Trophoblast cell (in vitro differentiated cells and primary cell): ENCODE measurements at regions not wholly inside any gene's neighbourhood (a gene's known extent, or its start where the extent isn't known, plus 50 kb on each side); places are given as distances from the start of the nearest gene placed in this dataset.
"Not testable (repeated sequence)": the region's sequence is repeated elsewhere in the genome, so short reads cannot be mapped to it uniquely, and the experiment has no call there.

Source experiments
- DNase-seq, 2 donors: peaks; one replicate each; pipeline ENCODE4 v3.0.0-alpha.2; 2016
- H2AFZ ChIP-seq: 2 replicates; pipeline ENCODE4 v1.6.1; 2013; ENCODE audit warnings: low read length, moderate library complexity, mild to moderate bottlenecking; ENCODE audit not compliant: insufficient read depth, poor library complexity
- H2AK5ac ChIP-seq: 2 replicates; pipeline ENCODE4 v1.6.1; 2013; ENCODE audit warnings: mild to moderate bottlenecking, low read length
- H2BK120ac ChIP-seq: 2 replicates; pipeline ENCODE4 v1.6.1; 2013; ENCODE audit warnings: low read length, mild to moderate bottlenecking, moderate library complexity; ENCODE audit not compliant: insufficient read depth, poor library complexity
- H2BK12ac ChIP-seq: 2 replicates; pipeline ENCODE4 v1.6.1; 2013; ENCODE audit warnings: mild to moderate bottlenecking, low read length, moderate library complexity
- H2BK5ac ChIP-seq: 2 replicates; pipeline ENCODE4 v1.6.1; 2013; ENCODE audit warnings: low read length, low read depth, moderate library complexity, mild to moderate bottlenecking; ENCODE audit not compliant: poor library complexity
- H3K14ac ChIP-seq: 2 replicates; pipeline ENCODE4 v1.6.1; 2013; ENCODE audit warnings: mild to moderate bottlenecking, low read length
- H3K18ac ChIP-seq: 2 replicates; pipeline ENCODE4 v1.6.1; 2013; ENCODE audit warnings: mild to moderate bottlenecking, low read length
- H3K23ac ChIP-seq: 2 replicates; pipeline ENCODE4 v1.6.1; 2013; ENCODE audit warnings: low read length
- H3K27ac ChIP-seq: 2 replicates; pipeline ENCODE4 v1.5.1; 2013; ENCODE audit warnings: low read depth, mild to moderate bottlenecking, inconsistent platforms, low read length, moderate library complexity
- H3K27me3 ChIP-seq: 2 replicates; pipeline ENCODE4 v1.6.1; 2013; ENCODE audit warnings: inconsistent platforms, mild to moderate bottlenecking, low read length, moderate library complexity; ENCODE audit not compliant: insufficient read depth
- H3K36me3 ChIP-seq, 2 experiments: 1 replicate in 1 of 2; 2 replicates in 1 of 2; pipeline ENCODE4 v1.6.1; 2013; ENCODE audit warnings: low read length in 2 of 2, mild to moderate bottlenecking in 2 of 2, moderate library complexity in 1 of 2; ENCODE audit not compliant: insufficient read depth in 2 of 2, control insufficient read depth in 1 of 2
- H3K4ac ChIP-seq: 2 replicates; pipeline ENCODE4 v1.6.1; 2013; ENCODE audit warnings: low read depth, mild to moderate bottlenecking, low read length, moderate library complexity
- H3K4me1 ChIP-seq, 2 experiments: 1 replicate in 1 of 2; 2 replicates in 1 of 2; pipeline ENCODE4 v1.6.1; 2013; ENCODE audit warnings: low read length in 2 of 2, mild to moderate bottlenecking in 2 of 2, moderate library complexity in 1 of 2; ENCODE audit not compliant: insufficient read depth in 2 of 2, control insufficient read depth in 1 of 2
- H3K4me2 ChIP-seq: 2 replicates; pipeline ENCODE4 v1.6.1; 2013; ENCODE audit warnings: inconsistent platforms, mild to moderate bottlenecking, low read length, moderate library complexity
- H3K4me3 ChIP-seq: 2 replicates; pipeline ENCODE4 v1.5.1; 2013; ENCODE audit warnings: mild to moderate bottlenecking, low read depth, low read length, inconsistent platforms
- H3K79me1 ChIP-seq: one replicate; pipeline ENCODE4 v1.6.1; 2013; ENCODE audit warnings: low read length
- H3K79me2 ChIP-seq: 2 replicates; pipeline ENCODE4 v1.6.1; 2013; ENCODE audit warnings: low read length, mild to moderate bottlenecking; ENCODE audit not compliant: control insufficient read depth, insufficient read depth, poor library complexity
- H3K9ac ChIP-seq: 2 replicates; pipeline ENCODE4 v1.6.1; 2013; ENCODE audit warnings: mild to moderate bottlenecking, low read length
- H3K9me3 ChIP-seq: 2 replicates; pipeline ENCODE4 v1.6.1; 2013; ENCODE audit warnings: low read depth, mild to moderate bottlenecking, control low read depth, inconsistent platforms, low read length; ENCODE audit not compliant: insufficient read depth
- H4K12ac ChIP-seq: 2 replicates; pipeline ENCODE4 v1.6.1; 2013; ENCODE audit warnings: low read depth, mild to moderate bottlenecking, low read length, moderate library complexity
- H4K8ac ChIP-seq: 2 replicates; pipeline ENCODE4 v1.6.1; 2013; ENCODE audit warnings: low read depth, mild to moderate bottlenecking, low read length, moderate library complexity
- H4K91ac ChIP-seq: one replicate; pipeline ENCODE4 v1.6.1; 2013; ENCODE audit warnings: low read depth, mild to moderate bottlenecking, low read length, moderate library complexity
- WGBS: extraction: QIAGEN DNeasy Blood & Tissue Kit; methylation state at CpG from one replicate; pipeline ENCODE4 v1.1.7; 2013; ENCODE audit warnings: missing lambda C conversion rate; ENCODE audit not compliant: insufficient read length, insufficient coverage; ENCODE audit errors: extremely low coverage; 5-methylcytosine and 5-hydroxymethylcytosine counted together

GRCh38 chr3:46797486-46797885 is 65.8 kb downstream of the MYL3 start:
- Histone ChIP-seq H3K27me3 (no peaks in the 10 kb centered on the region), H3K4me3 (no peak overlapping the region), H2AK5ac (no peak overlapping the region), H2AFZ (no peak overlapping the region), H3K9ac (no peak overlapping the region), H3K4me2 (no peak overlapping the region), H2BK120ac (no peak overlapping the region), H3K4ac (no peak overlapping the region), H3K23ac (no peak overlapping the region), H3K18ac (no peak overlapping the region), H3K4me1 (no peaks in the 10 kb centered on the region), H2BK12ac (no peak overlapping the region), H3K79me2 (no peaks in the 10 kb centered on the region), H4K91ac (no peak overlapping the region), H3K36me3 (no peaks in the 10 kb centered on the region), H4K12ac (no peak overlapping the region), H3K14ac (no peak overlapping the region), H3K79me1 (no peaks in the 10 kb centered on the region), H4K8ac (no peak overlapping the region), H3K9me3 (no peaks in the 10 kb centered on the region), H2BK5ac (no peak overlapping the region), H3K27ac (no peak overlapping the region)
- peak in 1 of 2 donors; percentile 65 for DNase-seq

- H2BK12ac ChIP-seq, H3K14ac ChIP-seq, DNase-seq, H4K12ac ChIP-seq, H4K8ac ChIP-seq, H3K4me1 ChIP-seq, H3K27ac ChIP-seq, H3K79me1 ChIP-seq, H2AK5ac ChIP-seq, H3K9ac ChIP-seq, H4K91ac ChIP-seq, H3K79me2 ChIP-seq, H3K4me3 ChIP-seq, H3K27me3 ChIP-seq, H3K36me3 ChIP-seq, H2BK5ac ChIP-seq, H3K18ac ChIP-seq, H3K23ac ChIP-seq, H3K4ac ChIP-seq, H3K4me2 ChIP-seq, H3K9me3 ChIP-seq, H2BK120ac ChIP-seq, H2AFZ ChIP-seq: not testable (repeated sequence)
- no CpG with 5 or more reads among the region's 2 CpGs for WGBS
These were observed 69.9 kb downstream of the MYL3 start for GRCh38 chr3:46793340-46793739.

GRCh38 chr3:46778101-46778500 is 60.4 kb upstream of the PRSS50 start:
- no peak overlapping the region for H2AFZ ChIP-seq
- no peak overlapping the region for H2BK5ac ChIP-seq
- no peak overlapping the region for H3K18ac ChIP-seq
- no peak overlapping the region for H3K4me3 ChIP-seq
- H2AK5ac ChIP-seq: no peak overlapping the region
- no peak overlapping the region for H3K14ac ChIP-seq
- no peak overlapping the region for H4K12ac ChIP-seq
- H3K36me3 ChIP-seq: no peaks in the 10 kb centered on the region
- no peak overlapping the region for H3K27ac ChIP-seq
- no peaks in the 10 kb centered on the region for H3K79me1 ChIP-seq
- WGBS: no CpG with 5 or more reads among the region's 3 CpGs
- H3K4me2 ChIP-seq: no peak overlapping the region
- H2BK120ac ChIP-seq: no peak overlapping the region
- no peak overlapping the region for H3K4ac ChIP-seq
- no peaks in the 10 kb centered on the region for H3K9me3 ChIP-seq
- H3K27me3 ChIP-seq: no peaks in the 10 kb centered on the region
- DNase-seq: no peak
- H3K79me2 ChIP-seq: no peaks in the 10 kb centered on the region
- no peak overlapping the region for H3K23ac ChIP-seq
- no peak overlapping the region for H3K9ac ChIP-seq
- H2BK12ac ChIP-seq: no peak overlapping the region
- no peak overlapping the region for H4K8ac ChIP-seq
- H3K4me1 ChIP-seq: no peaks in the 10 kb centered on the region
- no peak overlapping the region for H4K91ac ChIP-seq

- DNase-seq, H2BK12ac ChIP-seq, H3K27ac ChIP-seq, H3K18ac ChIP-seq, H3K9ac ChIP-seq, H2AFZ ChIP-seq, H3K79me1 ChIP-seq, H3K4me2 ChIP-seq, H3K4ac ChIP-seq, H3K27me3 ChIP-seq, H3K79me2 ChIP-seq, H3K14ac ChIP-seq, H4K8ac ChIP-seq, H3K4me3 ChIP-seq, H3K4me1 ChIP-seq, H3K9me3 ChIP-seq, H3K36me3 ChIP-seq, H4K91ac ChIP-seq, H2BK120ac ChIP-seq, H2AK5ac ChIP-seq, H2BK5ac ChIP-seq, H4K12ac ChIP-seq, H3K23ac ChIP-seq: not testable (repeated sequence)
- WGBS: no CpG with 5 or more reads among the region's 3 CpGs
These were observed 54.8 kb upstream of the PRSS50 start for GRCh38 chr3:46772498-46772897.

GRCh38 chr3:46768061-46768460 is 50.4 kb upstream of the PRSS50 start:
- Histone ChIP-seq H4K91ac (no peak overlapping the region), H3K9me3 (peaks cover 3% of the 10 kb centered on the region), H3K79me2 (no peaks in the 10 kb centered on the region), H3K4me1 (no peaks in the 10 kb centered on the region), H3K36me3 (no peaks in the 10 kb centered on the region), H3K9ac (no peak overlapping the region), H3K14ac (no peak overlapping the region), H3K27ac (no peak overlapping the region), H2BK120ac (no peak overlapping the region), H3K4me3 (no peak overlapping the region), H3K18ac (no peak overlapping the region), H3K79me1 (no peaks in the 10 kb centered on the region), H3K4me2 (no peak overlapping the region), H2AFZ (no peak overlapping the region), H4K8ac (no peak overlapping the region), H2BK5ac (no peak overlapping the region), H3K4ac (no peak overlapping the region), H2BK12ac (no peak overlapping the region), H3K27me3 (no peaks in the 10 kb centered on the region), H4K12ac (no peak overlapping the region), H2AK5ac (no peak overlapping the region), H3K23ac (no peak overlapping the region)
- WGBS: no CpG with 5 or more reads among the region's 1 CpG
- no peak for DNase-seq
